Activated T-helper 2 cell treated with anti-CD3 and anti-CD28 coated beads, Interferon-gamma antibody, Interleukin-2, Interleukin-4, amounts not matched to agents 10 μg/mL and 5 μg/mL and 100 μg/mL, durations not matched to agents 14 hours and 24 hours and 36 hours (primary cell): ENCODE measurements at regions not wholly inside any gene's neighbourhood (a gene's known extent, or its start where the extent isn't known, plus 50 kb on each side); places are given as distances from the start of the nearest gene placed in this dataset.

Experiments used
- DNase-seq: peaks from one replicate; pipeline ENCODE4 v3.0.0; 2021; ENCODE audit warnings: low spot score
- H3K27ac Mint-ChIP-seq: one replicate; pipeline ENCODE4 v1.8.0; 2021; ENCODE audit warnings: mixed read lengths
- H3K27me3 Mint-ChIP-seq: one replicate; pipeline ENCODE4 v1.8.0; 2021; ENCODE audit warnings: low read depth, mixed read lengths
- H3K36me3 Mint-ChIP-seq: one replicate; pipeline ENCODE4 v1.8.0; 2021; ENCODE audit warnings: low read depth, mixed read lengths
- H3K4me1 Mint-ChIP-seq: one replicate; pipeline ENCODE4 v1.8.0; 2021; ENCODE audit warnings: low read depth, mixed read lengths
- H3K4me3 Mint-ChIP-seq: one replicate; pipeline ENCODE4 v1.8.0; 2021; ENCODE audit warnings: low read depth, mild to moderate bottlenecking, moderate library complexity, mixed read lengths
- H3K9me3 Mint-ChIP-seq: one replicate; pipeline ENCODE4 v1.8.0; 2021; ENCODE audit warnings: mixed read lengths
- intact Hi-C: fragments of 100-400 bp; cut with micrococcal nuclease; formaldehyde crosslinking; loops from one replicate; pipeline ENCODE4 v1.15.1; 2023

GRCh38 chr13:38530492-38530891, 156.4 kb upstream of the FREM2 start:
- no peaks in the 10 kb centered on the region for H3K27me3 Mint-ChIP-seq
- no peak for DNase-seq
- intact Hi-C loops: no loop called here
- no peaks in the 10 kb centered on the region for H3K4me1 Mint-ChIP-seq
- no peaks in the 10 kb centered on the region for H3K9me3 Mint-ChIP-seq
- H3K36me3 Mint-ChIP-seq: no peaks in the 10 kb centered on the region
- no peak overlapping the region for H3K27ac Mint-ChIP-seq
- no peak overlapping the region for H3K4me3 Mint-ChIP-seq

- DNase-seq: no peak
- H3K36me3 Mint-ChIP-seq: no peaks in the 10 kb centered on the region
- intact Hi-C loops: no loop called here
- H3K27ac Mint-ChIP-seq: no peak overlapping the region
- no peak overlapping the region for H3K4me3 Mint-ChIP-seq
- H3K4me1 Mint-ChIP-seq: no peaks in the 10 kb centered on the region
- no peaks in the 10 kb centered on the region for H3K27me3 Mint-ChIP-seq
- no peaks in the 10 kb centered on the region for H3K9me3 Mint-ChIP-seq
Measured at GRCh38 chr13:38535261-38535660, 151.6 kb upstream of the FREM2 start.

- no peaks in the 10 kb centered on the region for H3K36me3 Mint-ChIP-seq
- intact Hi-C loops: no loop called here
- H3K4me1 Mint-ChIP-seq: no peaks in the 10 kb centered on the region
- DNase-seq: no peak
- no peaks in the 10 kb centered on the region for H3K9me3 Mint-ChIP-seq
- no peaks in the 10 kb centered on the region for H3K27me3 Mint-ChIP-seq
- H3K4me3 Mint-ChIP-seq: no peak overlapping the region
- H3K27ac Mint-ChIP-seq: no peak overlapping the region
Measured at GRCh38 chr13:38537051-38537450, 149.8 kb upstream of the FREM2 start.

GRCh38 chr13:38538422-38538821, 148.5 kb upstream of the FREM2 start:
- Mint-ChIP-seq H3K27ac (no peak overlapping the region), H3K9me3 (no peaks in the 10 kb centered on the region), H3K36me3 (no peaks in the 10 kb centered on the region), H3K4me3 (no peak overlapping the region), H3K4me1 (no peaks in the 10 kb centered on the region), H3K27me3 (no peaks in the 10 kb centered on the region)
- intact Hi-C loops: no loop called here
- DNase-seq: no peak

- no peak overlapping the region for H3K27ac Mint-ChIP-seq
- DNase-seq: no peak
- intact Hi-C loops: no loop called here
- H3K4me3 Mint-ChIP-seq: no peak overlapping the region
- H3K4me1 Mint-ChIP-seq: no peaks in the 10 kb centered on the region
- no peaks in the 10 kb centered on the region for H3K27me3 Mint-ChIP-seq
- no peaks in the 10 kb centered on the region for H3K9me3 Mint-ChIP-seq
- H3K36me3 Mint-ChIP-seq: no peaks in the 10 kb centered on the region
Measured at GRCh38 chr13:38539632-38540031, 147.2 kb upstream of the FREM2 start.

GRCh38 chr13:38542601-38543000, 144.3 kb upstream of the FREM2 start:
- Mint-ChIP-seq H3K4me3 (no peak overlapping the region), H3K36me3 (no peaks in the 10 kb centered on the region), H3K27me3 (no peaks in the 10 kb centered on the region), H3K9me3 (no peaks in the 10 kb centered on the region), H3K27ac (no peak overlapping the region), H3K4me1 (no peaks in the 10 kb centered on the region)
- no peak for DNase-seq
- intact Hi-C loops: no loop called here

- no peaks in the 10 kb centered on the region for H3K4me1 Mint-ChIP-seq
- no peaks in the 10 kb centered on the region for H3K36me3 Mint-ChIP-seq
- no peak for DNase-seq
- no peaks in the 10 kb centered on the region for H3K27me3 Mint-ChIP-seq
- no peaks in the 10 kb centered on the region for H3K9me3 Mint-ChIP-seq
- intact Hi-C loops: no loop called here
- no peak overlapping the region for H3K27ac Mint-ChIP-seq
- H3K4me3 Mint-ChIP-seq: no peak overlapping the region
Measured at GRCh38 chr13:38543561-38543960, 143.3 kb upstream of the FREM2 start.

- Mint-ChIP-seq H3K36me3 (no peaks in the 10 kb centered on the region), H3K9me3 (no peaks in the 10 kb centered on the region), H3K4me3 (no peak overlapping the region), H3K27ac (no peak overlapping the region), H3K27me3 (no peaks in the 10 kb centered on the region), H3K4me1 (no peaks in the 10 kb centered on the region)
- DNase-seq: no peak
- intact Hi-C loops: no loop called here
Measured at GRCh38 chr13:38563739-38564138, 123.1 kb upstream of the FREM2 start.

GRCh38 chr13:38564256-38565150, 122.4 kb upstream of the FREM2 start:
- no peaks in the 10 kb centered on the region for H3K4me1 Mint-ChIP-seq
- no peaks in the 10 kb centered on the region for H3K9me3 Mint-ChIP-seq
- H3K36me3 Mint-ChIP-seq: no peaks in the 10 kb centered on the region
- H3K27me3 Mint-ChIP-seq: no peaks in the 10 kb centered on the region
- DNase-seq: no peak
- no peak overlapping the region for H3K27ac Mint-ChIP-seq
- intact Hi-C loops: no loop called here
- no peak overlapping the region for H3K4me3 Mint-ChIP-seq

- DNase-seq: no peak
- Mint-ChIP-seq H3K9me3 (no peaks in the 10 kb centered on the region), H3K36me3 (no peaks in the 10 kb centered on the region), H3K4me3 (no peak overlapping the region), H3K4me1 (no peaks in the 10 kb centered on the region), H3K27ac (no peak overlapping the region), H3K27me3 (no peaks in the 10 kb centered on the region)
- intact Hi-C loops: no loop called here
Measured at GRCh38 chr13:38566023-38566422, 120.9 kb upstream of the FREM2 start.

GRCh38 chr13:38566519-38566918, 120.4 kb upstream of the FREM2 start:
- no peaks in the 10 kb centered on the region for H3K9me3 Mint-ChIP-seq
- no peak overlapping the region for H3K27ac Mint-ChIP-seq
- intact Hi-C loops: no loop called here
- DNase-seq: no peak
- no peaks in the 10 kb centered on the region for H3K36me3 Mint-ChIP-seq
- H3K27me3 Mint-ChIP-seq: no peaks in the 10 kb centered on the region
- no peak overlapping the region for H3K4me3 Mint-ChIP-seq
- H3K4me1 Mint-ChIP-seq: no peaks in the 10 kb centered on the region

GRCh38 chr13:38570706-38571105, 116.2 kb upstream of the FREM2 start:
- intact Hi-C loops: no loop called here
- Mint-ChIP-seq H3K4me3 (no peak overlapping the region), H3K36me3 (no peaks in the 10 kb centered on the region), H3K27ac (no peak overlapping the region), H3K4me1 (no peaks in the 10 kb centered on the region), H3K9me3 (no peaks in the 10 kb centered on the region), H3K27me3 (no peaks in the 10 kb centered on the region)
- no peak for DNase-seq

GRCh38 chr13:38575427-38575826, 111.5 kb upstream of the FREM2 start:
- intact Hi-C loops: no loop called here
- no peaks in the 10 kb centered on the region for H3K9me3 Mint-ChIP-seq
- no peaks in the 10 kb centered on the region for H3K4me1 Mint-ChIP-seq
- no peak for DNase-seq
- no peaks in the 10 kb centered on the region for H3K36me3 Mint-ChIP-seq
- no peak overlapping the region for H3K27ac Mint-ChIP-seq
- H3K4me3 Mint-ChIP-seq: no peak overlapping the region
- H3K27me3 Mint-ChIP-seq: no peaks in the 10 kb centered on the region

GRCh38 chr13:38577048-38577447, 109.8 kb upstream of the FREM2 start:
- Mint-ChIP-seq H3K36me3 (no peaks in the 10 kb centered on the region), H3K4me1 (no peaks in the 10 kb centered on the region), H3K27me3 (no peaks in the 10 kb centered on the region), H3K9me3 (no peaks in the 10 kb centered on the region), H3K27ac (no peak overlapping the region), H3K4me3 (no peak overlapping the region)
- intact Hi-C loops: no loop called here
- DNase-seq: no peak
